Kidney (tissue), 13 donors: ENCODE measurements at regions not wholly inside any gene's neighbourhood (a gene's known extent, or its start where the extent isn't known, plus 50 kb on each side); places are given as distances from the start of the nearest gene placed in this dataset.

Source experiments
- DNase-seq, 5 donors: peaks; one replicate each; pipeline ENCODE4 v3.0.0-alpha.2; 2013 to 2020
- FAIRE-seq: peaks from 2 replicates; lab custom pipeline; 2012; peaks lifted over from hg19 to GRCh38; lab: Jason Lieb, UNC
- H3K27ac ChIP-seq, 2 donors: one replicate each; pipeline ENCODE4 v1.7.0; 2013; ENCODE audit warnings: low read depth in 2 of 2, low read length in 2 of 2, inconsistent platforms in 1 of 2
- H3K27me3 ChIP-seq: one replicate; pipeline ENCODE4 v1.7.1; 2013; ENCODE audit warnings: low read length, inconsistent platforms; ENCODE audit not compliant: control insufficient read depth, insufficient read depth
- H3K36me3 ChIP-seq, 3 donors: one replicate each; pipeline versions ENCODE4 v1.7.0 to v1.7.1; 2013; ENCODE audit warnings: low read length in 3 of 3, control low read depth in 1 of 3, inconsistent platforms in 1 of 3; ENCODE audit not compliant: insufficient read depth in 3 of 3, control insufficient read depth in 2 of 3
- H3K4me1 ChIP-seq, 3 donors: one replicate each; pipeline versions ENCODE4 v1.7.0 to v1.7.1; 2013; ENCODE audit warnings: low read length in 3 of 3, inconsistent platforms in 1 of 3, low read depth in 1 of 3; ENCODE audit not compliant: control insufficient read depth in 2 of 3, insufficient read depth in 2 of 3
- H3K4me3 ChIP-seq, 3 donors: one replicate each; pipeline versions ENCODE4 v1.7.0 to v1.8.1; 2013; ENCODE audit warnings: low read length in 3 of 3, control low read depth in 1 of 3, inconsistent platforms in 1 of 3
- H3K9ac ChIP-seq, 3 donors: one replicate each; pipeline versions ENCODE4 v1.7.0 to v1.7.1; 2013; ENCODE audit warnings: low read length in 3 of 3, control low read depth in 1 of 3, inconsistent platforms in 1 of 3
- H3K9me3 ChIP-seq, 3 donors: one replicate each; pipeline versions ENCODE4 v1.7.0 to v1.7.1; 2013; ENCODE audit warnings: low read length in 3 of 3, control low read depth in 1 of 3, inconsistent platforms in 1 of 3; ENCODE audit not compliant: control insufficient read depth in 2 of 3, insufficient read depth in 1 of 3
- intact Hi-C: fragments of 100-400 bp; cut with DNase I; formaldehyde crosslinking; loops from one replicate; pipeline ENCODE4 v1.11.1; 2022
- TF ChIP-seq, protein P1 (sequence below): IDR thresholded peaks from 3 replicates; pipeline ENCODE4 v1.5.1; 2012; ENCODE audit warnings: mild to moderate bottlenecking, moderate library complexity, borderline replicate concordance; ENCODE audit not compliant: insufficient read depth; ENCODE audit errors: extremely low read depth
- donor health status: control.
- donor health status: control.
- donor health status: control.
- donor health status: control.
- donor health status: control.
- donor health status: DM: yes; HTN: yes; CAD: no.
- donor health status: Normal renal cell carcinoma (clear cell type).

DNA sequence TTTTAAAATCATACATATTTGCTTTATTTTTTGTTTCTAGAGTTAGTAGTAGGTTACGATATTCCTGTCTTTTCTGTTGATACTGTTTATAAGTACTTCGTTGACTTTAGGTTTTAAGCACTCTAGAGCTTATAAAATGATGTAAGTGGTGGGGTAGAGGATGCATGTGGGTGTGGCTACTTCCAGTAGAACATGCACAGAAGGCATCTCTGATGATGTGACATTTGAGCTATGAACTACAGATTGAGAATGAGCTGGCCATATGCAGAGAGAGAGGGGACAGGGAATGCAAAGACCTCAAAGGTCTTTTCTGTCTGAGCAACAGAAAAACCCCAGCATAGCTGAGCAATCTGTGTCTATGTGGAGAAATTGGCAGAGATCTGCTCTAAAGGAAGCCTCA is 233.9 kb upstream of the STAC start:
- FAIRE-seq (no peak), DNase-seq (no peak)
- H3K27ac ChIP-seq = no peak overlapping the region
- H3K4me3 ChIP-seq = no peak overlapping the region
- intact Hi-C loops = no loop called here
- no peaks in the 10 kb centered on the region for H3K9me3 ChIP-seq
- H3K36me3 ChIP-seq = no peaks in the 10 kb centered on the region
- no peak overlapping the region for H3K9ac ChIP-seq
- no peaks in the 10 kb centered on the region for H3K27me3 ChIP-seq
- no peaks in the 10 kb centered on the region for H3K4me1 ChIP-seq
- TF ChIP-seq, protein P1, sequence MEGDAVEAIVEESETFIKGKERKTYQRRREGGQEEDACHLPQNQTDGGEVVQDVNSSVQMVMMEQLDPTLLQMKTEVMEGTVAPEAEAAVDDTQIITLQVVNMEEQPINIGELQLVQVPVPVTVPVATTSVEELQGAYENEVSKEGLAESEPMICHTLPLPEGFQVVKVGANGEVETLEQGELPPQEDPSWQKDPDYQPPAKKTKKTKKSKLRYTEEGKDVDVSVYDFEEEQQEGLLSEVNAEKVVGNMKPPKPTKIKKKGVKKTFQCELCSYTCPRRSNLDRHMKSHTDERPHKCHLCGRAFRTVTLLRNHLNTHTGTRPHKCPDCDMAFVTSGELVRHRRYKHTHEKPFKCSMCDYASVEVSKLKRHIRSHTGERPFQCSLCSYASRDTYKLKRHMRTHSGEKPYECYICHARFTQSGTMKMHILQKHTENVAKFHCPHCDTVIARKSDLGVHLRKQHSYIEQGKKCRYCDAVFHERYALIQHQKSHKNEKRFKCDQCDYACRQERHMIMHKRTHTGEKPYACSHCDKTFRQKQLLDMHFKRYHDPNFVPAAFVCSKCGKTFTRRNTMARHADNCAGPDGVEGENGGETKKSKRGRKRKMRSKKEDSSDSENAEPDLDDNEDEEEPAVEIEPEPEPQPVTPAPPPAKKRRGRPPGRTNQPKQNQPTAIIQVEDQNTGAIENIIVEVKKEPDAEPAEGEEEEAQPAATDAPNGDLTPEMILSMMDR = no peak

DNA sequence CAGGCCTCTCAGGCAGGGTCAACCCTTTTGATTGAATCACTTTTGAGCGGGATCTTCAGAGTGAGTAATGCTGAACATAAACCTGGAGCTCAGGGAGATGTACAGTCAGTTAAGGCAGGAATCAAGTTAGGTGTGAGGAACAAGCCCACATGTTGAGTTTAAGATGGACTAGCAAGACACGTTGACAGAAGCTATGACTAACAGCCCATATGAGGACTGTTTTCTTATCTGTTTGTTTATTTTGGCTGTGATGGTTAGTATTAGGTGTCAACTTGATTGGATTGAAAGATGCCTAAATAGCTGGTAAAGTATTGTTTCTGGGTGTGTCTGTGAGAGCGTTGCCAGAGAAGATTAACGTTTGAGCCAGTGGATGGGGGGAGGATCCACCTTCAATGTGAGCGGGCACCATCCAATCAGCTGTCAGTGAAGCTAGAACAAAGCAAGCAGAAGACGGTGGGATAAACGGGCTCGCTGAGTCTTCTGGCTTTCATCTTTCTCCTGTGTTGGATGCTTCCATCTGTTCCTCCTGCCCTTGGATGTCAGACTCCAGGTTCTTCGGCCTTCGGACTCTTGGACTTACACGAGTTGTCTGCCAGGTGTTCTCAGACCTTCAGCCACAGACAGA is 232.3 kb upstream of the STAC start:
- Histone ChIP-seq H3K9me3 (no peaks in the 10 kb centered on the region), H3K9ac (no peak overlapping the region), H3K27me3 (no peaks in the 10 kb centered on the region), H3K4me1 (no peaks in the 10 kb centered on the region), H3K4me3 (no peak overlapping the region), H3K36me3 (no peaks in the 10 kb centered on the region), H3K27ac (no peak overlapping the region)
- no peak for FAIRE-seq
- TF ChIP-seq, protein P1 = no peak
- DNase-seq = no peak
- intact Hi-C loops = no loop called here

DNA sequence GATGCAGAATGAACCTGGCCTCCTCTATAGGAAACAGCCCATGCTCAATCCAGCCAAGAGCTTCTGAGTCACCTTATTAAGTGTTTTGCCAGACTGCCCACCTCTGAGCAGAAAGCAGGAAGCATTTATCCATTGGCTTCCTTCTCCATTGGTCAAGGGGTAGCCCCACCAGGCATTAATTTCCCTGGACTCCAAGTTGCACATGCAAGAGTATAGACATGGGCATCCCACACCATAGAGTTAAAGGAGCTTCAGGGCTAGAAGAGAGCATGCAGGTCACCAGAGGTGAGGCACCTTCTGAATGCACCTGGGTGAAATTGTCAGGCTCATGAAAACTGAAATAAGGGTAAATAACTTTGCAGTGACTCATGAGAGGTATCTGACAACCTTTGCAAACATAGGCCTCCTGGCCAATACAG is 230.8 kb upstream of the STAC start:
- Histone ChIP-seq H3K27me3 (no peaks in the 10 kb centered on the region), H3K4me1 (no peaks in the 10 kb centered on the region), H3K9ac (no peak overlapping the region), H3K27ac (no peak overlapping the region), H3K9me3 (no peaks in the 10 kb centered on the region), H3K4me3 (no peak overlapping the region), H3K36me3 (no peaks in the 10 kb centered on the region)
- no peak for DNase-seq
- intact Hi-C loops = no loop called here
- TF ChIP-seq, protein P1 = no peak
- FAIRE-seq = no peak

DNA sequence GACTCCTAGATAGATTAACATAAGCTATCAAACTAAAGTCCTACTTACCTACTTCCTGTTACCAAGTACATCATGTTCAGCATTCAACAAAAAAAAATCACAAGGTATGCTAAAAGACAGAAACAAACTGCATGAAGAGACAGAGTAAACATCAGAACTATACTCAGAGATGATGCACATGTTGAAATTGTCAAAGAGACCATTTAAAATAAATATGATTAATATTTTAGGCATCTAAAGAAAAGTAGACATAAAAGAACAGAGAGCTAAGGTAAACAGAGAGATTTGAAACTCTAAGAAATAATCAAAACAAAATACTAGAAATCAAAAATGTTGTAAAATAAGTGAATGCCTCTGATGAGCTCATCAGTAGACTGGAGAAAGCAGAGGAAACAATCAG is 224.8 kb upstream of the STAC start:
- Histone ChIP-seq H3K4me3 (no peak overlapping the region), H3K4me1 (no peaks in the 10 kb centered on the region), H3K9me3 (no peaks in the 10 kb centered on the region), H3K9ac (no peak overlapping the region), H3K27ac (no peak overlapping the region), H3K27me3 (no peaks in the 10 kb centered on the region), H3K36me3 (no peaks in the 10 kb centered on the region)
- TF ChIP-seq, protein P1 = no peak
- FAIRE-seq (no peak), DNase-seq (no peak)
- intact Hi-C loops = no loop called here
